Upper lobe of left lung (tissue), 6 donors: ENCODE measurements at regions not wholly inside any gene's neighbourhood (a gene's known extent, or its start where the extent isn't known, plus 50 kb on each side); places are given as distances from the start of the nearest gene placed in this dataset.

ENCODE experiments used
- ATAC-seq, 2 donors: fragments of 200-7000 bp; cut with Tn5 transposase; one replicate each; pipeline ENCODE4 v1.9.1; 2022; ENCODE audit warnings: mild to moderate bottlenecking in 2 of 2, moderate library complexity in 2 of 2; ENCODE audit not compliant: low FRiP score in 2 of 2
- DNase-seq, 2 donors: peaks; one replicate each; pipeline ENCODE4 v3.0.0-alpha.2; 2019 to 2020
- H3K27ac ChIP-seq, 4 donors: fragments of 200-600 bp; sonication (generic); one replicate each; pipeline ENCODE4 v1.5.1; 2016 to 2019
- H3K27me3 ChIP-seq, 4 donors: fragments of 200-600 bp; sonication (generic); one replicate each; pipeline ENCODE4 v1.5.1; 2017 to 2019
- H3K36me3 ChIP-seq, 4 donors: fragments of 200-600 bp; sonication (generic); one replicate each; pipeline ENCODE4 v1.5.1; 2016 to 2019
- H3K4me1 ChIP-seq, 4 donors: fragments of 200-600 bp; sonication (generic); one replicate each; pipeline ENCODE4 v1.5.1; 2018 to 2019
- H3K4me3 ChIP-seq, 4 donors: fragments of 200-600 bp; sonication (generic); one replicate each; pipeline ENCODE4 v1.5.1; 2017 to 2019; ENCODE audit warnings: mild to moderate bottlenecking in 2 of 4, moderate library complexity in 1 of 4
- H3K9me3 ChIP-seq, 4 donors: fragments of 200-600 bp; sonication (generic); one replicate each; pipeline ENCODE4 v1.5.1; 2018 to 2019
- EP300 ChIP-seq, 4 donors: sonication (generic); formaldehyde crosslinking; IDR thresholded peaks; one replicate each; pipeline ENCODE4 v1.5.1; 2017; ENCODE audit warnings: antibody characterized with exemption in 4 of 4, control low read depth in 2 of 4
- POLR2A ChIP-seq, 4 donors: fragments of 450-650 bp; IDR thresholded peaks; one replicate each; pipeline ENCODE4 v1.5.1; 2016 to 2017; ENCODE audit warnings: antibody characterized with exemption in 4 of 4, mild to moderate bottlenecking in 2 of 4
- POLR2AphosphoS5 ChIP-seq, 2 donors: sonication (generic); formaldehyde crosslinking; IDR thresholded peaks; one replicate each; pipeline ENCODE4 v1.5.1; 2017; ENCODE audit warnings: antibody characterized with exemption in 2 of 2
- WGBS, 2 donors: methylation state at CpG; one replicate each; pipeline ENCODE4 v1.1.5; 2017 to 2018; 5-methylcytosine and 5-hydroxymethylcytosine counted together
- TF ChIP-seq, protein P1 (sequence below), 6 experiments: fragments of 450-650 bp in 4 of 6; fragments of 200-600 bp in 2 of 6; sonication (generic) in 2 of 6; IDR thresholded peaks; one replicate each; pipeline ENCODE4 v1.5.1; 2016 to 2019; ENCODE audit warnings: antibody characterized with exemption in 6 of 6
- donor health status: DM: no; HTN: no; CAD: no; lungs with moderate emphysema.
- donor health status: DM: no; HTN: yes; CAD: no; lungs with severe emphysema.

DNA sequence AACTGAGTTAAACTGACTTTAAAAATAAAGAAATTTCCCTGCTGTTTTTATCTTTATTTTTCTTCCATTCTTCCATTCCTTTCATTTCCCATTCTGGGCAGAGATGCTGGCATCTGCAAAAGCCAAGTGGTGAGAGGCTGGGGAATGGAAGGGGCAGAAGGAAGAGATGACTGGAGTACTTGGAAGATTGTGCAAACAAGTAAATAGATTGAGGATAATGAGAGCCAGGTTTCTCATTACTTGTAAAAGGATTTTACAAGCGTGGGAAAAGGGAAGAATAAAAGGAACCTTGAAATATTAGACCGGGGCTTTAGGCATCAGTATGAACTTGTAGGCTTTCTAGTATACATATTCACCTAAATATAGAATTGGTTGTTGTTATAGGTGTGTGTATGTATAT lies 341.2 kb downstream of the CAAP1 start:
- H3K27ac ChIP-seq: no peak overlapping the region
- H3K36me3 ChIP-seq: no peaks in the 10 kb centered on the region
- whole genome bisulfite sequencing, 2 donors: 68 to 74% methylated on average over 2 of the region's 2 CpGs
- DNase-seq: no peak
- no peak for ATAC-seq
- no peaks in the 10 kb centered on the region for H3K27me3 ChIP-seq
- TF ChIP-seq, protein P1, sequence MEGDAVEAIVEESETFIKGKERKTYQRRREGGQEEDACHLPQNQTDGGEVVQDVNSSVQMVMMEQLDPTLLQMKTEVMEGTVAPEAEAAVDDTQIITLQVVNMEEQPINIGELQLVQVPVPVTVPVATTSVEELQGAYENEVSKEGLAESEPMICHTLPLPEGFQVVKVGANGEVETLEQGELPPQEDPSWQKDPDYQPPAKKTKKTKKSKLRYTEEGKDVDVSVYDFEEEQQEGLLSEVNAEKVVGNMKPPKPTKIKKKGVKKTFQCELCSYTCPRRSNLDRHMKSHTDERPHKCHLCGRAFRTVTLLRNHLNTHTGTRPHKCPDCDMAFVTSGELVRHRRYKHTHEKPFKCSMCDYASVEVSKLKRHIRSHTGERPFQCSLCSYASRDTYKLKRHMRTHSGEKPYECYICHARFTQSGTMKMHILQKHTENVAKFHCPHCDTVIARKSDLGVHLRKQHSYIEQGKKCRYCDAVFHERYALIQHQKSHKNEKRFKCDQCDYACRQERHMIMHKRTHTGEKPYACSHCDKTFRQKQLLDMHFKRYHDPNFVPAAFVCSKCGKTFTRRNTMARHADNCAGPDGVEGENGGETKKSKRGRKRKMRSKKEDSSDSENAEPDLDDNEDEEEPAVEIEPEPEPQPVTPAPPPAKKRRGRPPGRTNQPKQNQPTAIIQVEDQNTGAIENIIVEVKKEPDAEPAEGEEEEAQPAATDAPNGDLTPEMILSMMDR (IDR thresholded peaks at IDR 0.05): no peak
- H3K4me3 ChIP-seq: no peak overlapping the region
- H3K4me1 ChIP-seq: no peaks in the 10 kb centered on the region
- no peaks in the 10 kb centered on the region for H3K9me3 ChIP-seq

DNA sequence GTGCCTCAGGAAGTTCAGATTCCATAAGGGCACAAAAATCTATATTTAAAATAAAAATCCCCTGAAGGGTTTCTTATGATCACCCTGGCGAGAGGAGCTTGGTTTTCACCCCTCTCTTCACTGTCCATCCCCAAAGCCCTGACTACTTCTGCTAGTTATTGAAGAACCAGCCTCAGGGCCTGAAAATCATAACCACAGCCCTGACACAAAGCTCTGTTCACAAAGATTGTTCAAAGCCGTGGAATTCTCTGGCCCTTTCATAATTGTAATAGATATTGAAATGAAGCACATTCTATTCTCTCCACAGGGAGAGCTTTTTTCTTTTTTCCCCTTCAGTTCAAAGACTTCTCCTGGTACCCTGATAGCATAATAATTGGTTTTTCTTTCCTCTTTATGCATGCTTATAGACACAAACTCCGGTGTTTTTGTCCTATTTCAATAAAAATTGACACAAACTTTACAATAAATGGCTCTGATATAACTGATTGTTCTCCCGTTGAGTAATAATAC lies 343.8 kb downstream of the CAAP1 start:
- DNase-seq (no peak), ATAC-seq (no peak)
- no peak for TF ChIP-seq POLR2AphosphoS5 (IDR thresholded peaks at IDR 0.05)
- TF ChIP-seq POLR2A (IDR thresholded peaks at IDR 0.05): no peak
- no peak for TF ChIP-seq EP300 (IDR thresholded peaks at IDR 0.05)
- TF ChIP-seq, protein P1 (IDR thresholded peaks at IDR 0.05): no peak
- H3K4me3 ChIP-seq: no peak overlapping the region
- H3K27ac ChIP-seq: no peak overlapping the region
- no peaks in the 10 kb centered on the region for H3K36me3 ChIP-seq
- no peaks in the 10 kb centered on the region for H3K4me1 ChIP-seq
- H3K27me3 ChIP-seq: no peaks in the 10 kb centered on the region
- 84 to 89% methylated on average over 4 of the region's 4 CpGs for WGBS, 2 donors
- no peaks in the 10 kb centered on the region for H3K9me3 ChIP-seq

DNA sequence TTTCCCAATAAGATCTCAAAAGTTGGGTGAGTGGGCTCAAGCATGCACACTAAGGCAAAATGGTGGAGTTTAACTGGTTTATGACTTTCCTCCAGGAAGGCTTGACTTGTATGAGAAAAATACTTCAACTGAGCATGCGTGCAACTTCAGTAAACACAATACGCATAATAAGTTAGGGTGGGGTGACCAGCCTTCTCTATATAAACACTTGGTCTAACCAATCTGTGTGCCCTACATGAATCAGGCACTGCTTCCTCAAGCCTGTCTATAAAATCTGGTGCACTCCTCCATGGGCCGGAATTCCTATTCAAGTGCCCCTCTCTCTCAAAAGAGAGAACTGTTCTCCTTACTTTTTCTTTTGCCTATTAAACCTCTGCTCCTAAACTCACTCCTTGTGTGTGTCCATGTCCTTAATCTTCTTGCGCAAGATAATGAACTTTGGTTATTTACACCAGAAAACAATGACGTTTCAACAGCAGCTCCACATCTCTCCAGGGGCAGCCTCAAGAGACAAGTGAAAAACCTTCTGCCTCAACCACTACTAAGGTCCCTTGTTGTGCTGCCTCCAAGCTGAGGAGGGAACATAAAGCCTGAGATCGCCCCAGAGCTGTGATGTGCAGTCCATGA lies 352.6 kb downstream of the CAAP1 start:
- no peaks in the 10 kb centered on the region for H3K27me3 ChIP-seq
- WGBS, 2 donors: 82 to 83% methylated on average over 6 of the region's 6 CpGs
- no peaks in the 10 kb centered on the region for H3K9me3 ChIP-seq
- no peaks in the 10 kb centered on the region for H3K36me3 ChIP-seq
- no peaks in the 10 kb centered on the region for H3K4me1 ChIP-seq
- no peak for DNase-seq
- H3K4me3 ChIP-seq: no peak overlapping the region
- no peak overlapping the region for H3K27ac ChIP-seq
- TF ChIP-seq POLR2A (IDR thresholded peaks at IDR 0.05): no peak
- no peak for TF ChIP-seq POLR2AphosphoS5 (IDR thresholded peaks at IDR 0.05)
- TF ChIP-seq, protein P1 (IDR thresholded peaks at IDR 0.05): no peak
- TF ChIP-seq EP300 (IDR thresholded peaks at IDR 0.05): no peak
- ATAC-seq: no peak

DNA sequence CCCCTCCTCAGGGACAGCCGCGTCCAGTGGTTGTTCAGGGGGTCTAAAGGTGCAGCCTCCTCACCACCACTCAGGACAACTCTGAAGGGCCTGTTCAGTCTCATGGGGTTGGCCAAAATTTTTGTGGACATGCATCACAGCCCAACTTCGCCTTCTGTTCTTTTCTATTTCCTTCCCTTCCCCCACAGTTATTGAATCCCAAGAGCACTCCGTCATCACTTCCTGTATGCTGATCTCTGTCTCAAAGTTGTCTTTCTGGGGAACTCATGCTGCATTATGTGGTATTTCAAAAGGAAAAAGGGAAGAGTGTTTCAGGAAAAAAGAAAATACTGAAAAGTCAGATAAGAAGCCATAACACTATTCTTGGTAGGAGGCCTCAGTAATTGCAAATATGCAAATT lies 355.4 kb downstream of the CAAP1 start:
- Histone ChIP-seq H3K36me3 (no peaks in the 10 kb centered on the region), H3K4me1 (no peaks in the 10 kb centered on the region), H3K4me3 (no peak overlapping the region), H3K27ac (no peak overlapping the region), H3K9me3 (peaks cover 0 to 2% (median 0%) of the 10 kb centered on the region in 4 donors), H3K27me3 (no peaks in the 10 kb centered on the region)
- WGBS, 2 donors: 68 to 76% methylated on average over 4 of the region's 4 CpGs
- no peak for TF ChIP-seq POLR2A (IDR thresholded peaks at IDR 0.05)
- TF ChIP-seq POLR2AphosphoS5 (IDR thresholded peaks at IDR 0.05): no peak
- TF ChIP-seq, protein P1 (IDR thresholded peaks at IDR 0.05): no peak
- no peak for TF ChIP-seq EP300 (IDR thresholded peaks at IDR 0.05)
- ATAC-seq (no peak), DNase-seq (no peak)

DNA sequence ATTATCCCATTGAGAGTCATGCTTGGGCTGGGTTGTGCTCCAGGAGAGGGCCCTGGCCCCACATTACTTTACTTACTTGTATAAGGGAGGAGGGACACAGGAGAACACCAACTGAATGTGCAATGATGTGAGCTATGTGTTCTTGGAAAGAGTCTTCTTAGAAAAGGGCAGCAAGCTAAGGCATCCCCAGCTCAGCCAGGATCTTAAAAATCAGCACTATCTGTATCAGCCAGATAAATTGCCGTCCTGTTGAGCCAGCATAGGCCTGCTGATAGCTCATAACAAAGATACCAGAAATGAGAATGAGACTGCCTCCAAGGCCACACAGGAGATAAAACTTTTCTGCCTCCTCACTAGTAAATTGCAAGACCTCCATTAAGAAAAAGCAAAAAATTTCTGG lies 357.5 kb downstream of the CAAP1 start:
- no peak for ATAC-seq
- peaks cover 0 to 2% (median 0%) of the 10 kb centered on the region in 4 donors for H3K9me3 ChIP-seq
- no peaks in the 10 kb centered on the region for H3K27me3 ChIP-seq
- H3K4me1 ChIP-seq: no peaks in the 10 kb centered on the region
- WGBS, 2 donors: 80 to 81% methylated on average over 1 of the region's 1 CpG
- no peak overlapping the region for H3K27ac ChIP-seq
- no peaks in the 10 kb centered on the region for H3K36me3 ChIP-seq
- DNase-seq: no peak
- H3K4me3 ChIP-seq: no peak overlapping the region
- TF ChIP-seq, protein P1 (IDR thresholded peaks at IDR 0.05): no peak
- TF ChIP-seq POLR2AphosphoS5 (IDR thresholded peaks at IDR 0.05): no peak
- no peak for TF ChIP-seq EP300 (IDR thresholded peaks at IDR 0.05)
